ENCODE measurements at regions not wholly inside any gene's neighbourhood (a gene's known extent, or its start where the extent isn't known, plus 50 kb on each side); places are given as distances from the start of the nearest gene placed in this dataset.
"Not testable (repeated sequence)": the region's sequence is repeated elsewhere in the genome, so short reads cannot be mapped to it uniquely, and the experiment has no call there.

GRCh38 chr5:92086059-92086811, 703.1 kb upstream of the ARRDC3 start:
- DNase-seq, result no peak

GRCh38 chr5:92081958-92082712, 699.0 kb upstream of the ARRDC3 start:
- DNase-seq, result no peak

- no peak for DNase-seq
Observed at GRCh38 chr5:92070786-92071185, 687.7 kb upstream of the ARRDC3 start.

GRCh38 chr5:92064993-92065392, 681.9 kb upstream of the ARRDC3 start:
- no peak for DNase-seq

DNA sequence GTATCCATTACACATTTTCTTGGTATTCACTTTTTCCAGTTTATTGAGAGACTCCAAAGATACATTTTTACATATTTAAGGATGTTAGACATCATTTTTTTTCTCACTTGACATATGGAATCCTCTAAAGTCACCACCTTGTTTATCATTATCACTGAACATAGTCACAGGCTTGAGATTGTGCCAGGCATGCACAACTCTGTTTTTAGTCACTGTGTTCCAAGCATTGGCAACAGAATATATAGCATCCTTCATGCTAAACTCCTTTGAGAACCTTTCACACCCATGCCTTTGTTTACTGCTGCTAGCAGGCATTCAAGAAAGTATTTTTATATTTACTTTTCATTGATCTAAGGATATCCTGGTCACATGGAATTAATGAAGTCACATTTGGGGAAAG, 668.6 kb upstream of the ARRDC3 start:
- no peak for DNase-seq

DNA sequence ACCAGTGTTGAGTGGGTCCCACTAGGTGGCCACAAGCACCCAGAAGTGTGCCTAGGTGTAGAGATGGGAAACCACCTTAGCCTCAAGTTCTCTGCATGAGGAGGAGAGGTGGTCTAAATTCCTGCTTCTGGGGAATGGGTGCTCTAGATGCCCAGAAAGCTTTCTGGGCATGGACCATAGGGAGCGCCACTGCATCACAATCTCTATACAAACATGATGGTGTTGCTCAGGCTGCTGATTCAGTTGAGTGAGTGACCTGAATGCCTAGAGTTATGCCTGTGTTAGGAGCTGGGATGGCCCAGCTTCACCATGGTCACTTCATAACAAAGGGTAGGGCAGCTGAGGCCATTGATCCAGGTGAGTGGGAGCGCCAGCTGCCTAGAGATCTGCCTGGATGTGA, 667.9 kb upstream of the ARRDC3 start:
- DNase-seq, result no peak

- no peak for DNase-seq
Observed at GRCh38 chr5:92041911-92042660, 659.0 kb upstream of the ARRDC3 start.

DNA sequence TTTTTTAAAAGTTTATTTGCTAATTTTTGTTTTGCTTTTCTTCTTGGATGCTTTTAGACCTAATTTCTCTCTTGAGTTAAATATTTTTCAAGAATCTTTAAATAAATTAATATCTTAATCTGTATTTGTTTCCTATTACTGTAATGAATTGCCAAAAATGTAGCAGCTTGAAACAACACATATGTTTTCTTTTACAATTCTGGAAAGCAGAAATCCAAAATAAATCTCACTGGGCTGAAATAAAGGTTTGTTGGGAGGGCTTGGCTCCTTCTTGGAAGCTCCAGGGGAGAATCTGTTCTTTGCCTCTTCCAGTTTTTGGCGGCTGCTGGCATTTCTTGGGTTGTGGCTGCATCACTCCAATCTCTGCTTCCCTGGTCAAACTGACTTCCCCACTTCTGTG, 658.1 kb upstream of the ARRDC3 start:
- DNase-seq, result no peak

DNA sequence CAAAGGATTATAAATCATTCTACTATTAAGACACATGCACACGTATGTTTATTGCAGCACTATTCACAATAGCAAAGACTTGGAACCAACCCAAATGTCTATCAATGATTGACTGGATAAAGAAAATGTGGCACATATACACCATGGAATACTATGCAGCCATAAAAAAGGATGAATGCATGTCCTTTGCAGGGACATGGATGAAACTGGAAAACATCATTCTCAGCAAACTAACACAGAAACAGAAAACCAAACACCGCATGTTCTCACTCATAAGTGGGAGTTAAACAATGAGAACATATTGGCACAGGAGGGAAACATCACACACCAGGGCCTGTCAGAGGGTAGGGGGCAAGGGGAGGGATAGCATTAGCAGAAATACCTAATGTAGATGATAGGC, 646.7 kb upstream of the ARRDC3 start:
- DNase-seq, result not testable (repeated sequence)

GRCh38 chr5:92023555-92023954, 640.4 kb upstream of the ARRDC3 start:
- DNase-seq, result no peak

DNA sequence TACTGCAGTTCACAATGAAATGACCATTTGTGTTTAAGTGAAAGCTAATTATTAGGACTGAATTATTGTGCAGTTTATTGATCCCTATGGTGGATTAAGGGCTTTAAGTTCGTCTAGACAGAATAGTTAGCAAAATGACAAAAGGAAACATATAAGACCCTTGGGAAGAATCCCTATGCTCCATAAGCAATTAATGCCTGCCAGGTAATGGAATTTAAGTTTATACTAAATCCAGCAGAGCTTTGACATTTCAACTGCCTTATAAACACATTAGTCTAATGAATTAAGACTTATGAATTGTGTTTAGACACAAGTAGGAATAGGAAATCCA, 640.0 kb upstream of the ARRDC3 start:
- no peak for DNase-seq

DNA sequence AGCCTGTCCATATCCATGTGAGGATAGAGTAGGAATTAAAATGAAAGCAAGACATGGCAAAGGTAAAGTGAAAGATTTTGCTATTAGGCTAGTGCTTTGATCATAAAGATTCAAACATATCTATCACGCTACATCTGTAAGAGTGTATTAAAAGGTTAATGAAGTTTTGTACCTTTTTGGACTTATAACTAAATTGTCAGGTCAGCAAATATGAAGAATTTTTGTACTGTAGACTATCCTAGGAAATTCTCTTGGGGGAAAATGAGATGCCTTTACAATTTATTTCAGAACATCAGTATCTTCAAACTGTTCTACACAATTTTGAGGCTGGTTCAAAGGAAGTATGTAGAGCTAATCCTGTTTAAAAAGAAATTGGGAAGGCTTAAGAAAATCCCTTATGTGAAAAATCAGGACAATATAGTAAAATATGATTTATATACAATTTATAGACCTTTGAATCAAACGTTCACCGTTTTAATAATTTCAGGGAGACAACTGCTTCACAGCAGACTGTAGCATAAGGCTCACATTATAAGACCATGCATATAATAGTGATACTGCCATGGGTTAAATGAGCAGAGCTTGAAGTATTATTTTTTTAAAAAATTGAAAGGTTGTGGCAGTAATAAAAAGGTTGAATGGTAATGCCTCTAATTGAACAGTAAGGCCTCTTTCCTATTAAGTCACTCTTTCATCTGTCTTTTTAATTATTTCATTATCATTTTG, 639.5 kb upstream of the ARRDC3 start:
- no peak for DNase-seq

DNA sequence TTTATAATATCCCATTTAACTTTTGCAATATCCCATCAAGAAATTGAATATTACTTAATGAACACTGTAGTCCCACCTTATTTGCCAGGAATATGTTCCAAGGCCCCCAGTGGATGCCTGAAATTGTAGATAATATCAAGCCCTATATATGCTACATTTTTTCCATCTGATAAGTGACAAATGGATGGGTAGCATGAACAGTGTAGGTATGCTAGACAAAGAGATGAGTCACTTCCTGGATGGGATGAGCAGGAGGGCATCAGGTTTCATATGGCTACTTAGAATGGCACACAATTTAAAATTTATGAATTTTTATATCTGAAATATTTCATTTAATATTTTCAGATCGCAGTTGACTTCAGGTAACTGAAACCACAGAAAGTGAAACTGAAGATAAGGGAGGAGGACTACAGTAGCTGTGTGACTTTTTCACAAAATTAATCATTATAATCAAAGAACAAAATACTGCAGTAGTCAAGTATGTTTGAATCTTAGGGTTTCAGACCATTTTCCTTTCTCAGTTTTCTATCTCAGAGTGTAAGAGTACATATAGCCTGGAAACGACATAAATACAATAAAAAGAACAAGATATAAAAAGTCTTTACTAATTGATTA, 636.4 kb upstream of the ARRDC3 start:
- no peak for DNase-seq

DNA sequence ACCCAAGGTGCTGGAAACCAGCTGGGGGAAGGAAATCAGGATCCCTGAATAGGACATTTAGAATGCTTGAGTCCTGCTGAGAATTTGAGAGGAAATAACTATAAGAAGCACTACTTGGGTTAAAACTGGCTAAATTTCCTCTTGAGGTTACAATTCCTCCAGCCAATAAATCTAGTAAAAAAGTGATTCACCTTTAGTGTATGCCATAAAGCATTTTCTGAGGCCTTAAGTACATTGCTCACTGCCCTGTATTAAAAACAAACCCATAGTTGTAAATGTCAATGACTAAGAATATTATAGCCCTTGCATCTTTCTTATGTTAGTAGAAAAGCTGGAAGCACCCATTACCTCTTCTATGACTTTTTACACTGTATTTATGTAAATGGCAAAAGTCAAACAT, 634.7 kb upstream of the ARRDC3 start:
- DNase-seq, result no peak

GRCh38 chr5:92011845-92012244, 628.7 kb upstream of the ARRDC3 start:
- not testable (repeated sequence) for DNase-seq

GRCh38 chr5:92003806-92004205, 620.7 kb upstream of the ARRDC3 start:
- no peak for DNase-seq

GRCh38 chr5:92002721-92003274, 619.7 kb upstream of the ARRDC3 start:
- DNase-seq, result no peak

DNA sequence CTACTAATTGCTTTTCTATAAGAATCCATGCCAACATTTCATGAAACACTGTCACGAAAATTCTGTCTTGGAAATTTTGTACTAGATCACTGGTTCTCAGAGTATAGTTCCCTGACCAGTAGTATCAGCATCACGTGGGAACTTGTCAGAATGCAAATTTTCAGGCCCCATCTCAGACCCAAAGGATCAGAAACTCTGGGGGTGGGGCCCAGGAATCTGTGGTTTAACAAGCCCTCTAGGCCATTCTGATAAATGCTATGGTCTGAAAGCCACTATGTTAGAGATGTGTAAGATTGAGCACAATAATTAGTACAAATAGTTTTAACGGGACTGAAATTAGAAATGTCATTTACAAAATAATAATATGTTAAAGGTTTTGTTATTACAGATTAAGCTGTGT, 615.7 kb upstream of the ARRDC3 start:
- no peak for DNase-seq

- DNase-seq, result no peak
Observed at GRCh38 chr5:91983869-91984268, 600.8 kb upstream of the ARRDC3 start.

GRCh38 chr5:91978221-91978882, 595.2 kb upstream of the ARRDC3 start:
- no peak for DNase-seq

DNA sequence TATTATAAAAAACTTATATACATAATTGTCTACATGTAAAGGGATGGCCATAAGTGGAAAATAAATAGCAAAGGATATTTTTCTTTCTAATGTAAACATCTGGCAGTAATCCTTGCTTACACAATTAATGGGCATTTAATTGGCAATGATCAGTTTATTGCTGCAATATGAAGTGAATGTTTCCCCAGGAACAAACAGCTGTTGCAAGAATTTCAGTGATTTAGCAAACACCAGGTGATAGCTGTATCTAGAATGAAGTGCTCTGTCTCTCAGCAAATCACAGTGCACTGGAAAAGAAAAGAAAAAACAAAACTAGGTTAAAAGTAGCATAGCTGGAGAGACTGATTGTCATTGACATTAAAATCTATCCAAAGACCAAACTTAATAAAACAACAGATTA, 594.5 kb upstream of the ARRDC3 start:
- no peak for DNase-seq

DNA sequence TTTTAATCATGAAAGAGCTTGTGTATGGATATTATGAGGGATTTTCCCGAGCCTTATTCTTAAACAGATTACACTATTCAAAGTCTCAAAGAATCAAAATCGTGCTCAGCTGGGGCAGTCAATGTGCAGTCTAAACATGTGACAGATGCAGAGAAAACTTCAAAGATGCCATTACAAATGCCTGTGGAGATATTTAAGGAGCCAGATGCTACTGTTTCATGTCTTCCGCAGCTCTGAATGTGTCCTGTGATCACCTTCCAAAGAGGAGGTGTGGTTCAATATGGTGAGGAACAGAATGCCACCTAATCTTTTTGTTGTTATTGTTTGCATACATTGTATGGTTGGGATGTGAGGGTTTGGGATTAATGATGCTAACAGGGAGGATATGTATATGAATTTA, 593.3 kb upstream of the ARRDC3 start:
- no peak for DNase-seq
